ENCODE measurements at regions not wholly inside any gene's neighbourhood (a gene's known extent, or its start where the extent isn't known, plus 50 kb on each side); places are given as distances from the start of the nearest gene placed in this dataset.
"Not testable (repeated sequence)": the region's sequence is repeated elsewhere in the genome, so short reads cannot be mapped to it uniquely, and the experiment has no call there.

DNA sequence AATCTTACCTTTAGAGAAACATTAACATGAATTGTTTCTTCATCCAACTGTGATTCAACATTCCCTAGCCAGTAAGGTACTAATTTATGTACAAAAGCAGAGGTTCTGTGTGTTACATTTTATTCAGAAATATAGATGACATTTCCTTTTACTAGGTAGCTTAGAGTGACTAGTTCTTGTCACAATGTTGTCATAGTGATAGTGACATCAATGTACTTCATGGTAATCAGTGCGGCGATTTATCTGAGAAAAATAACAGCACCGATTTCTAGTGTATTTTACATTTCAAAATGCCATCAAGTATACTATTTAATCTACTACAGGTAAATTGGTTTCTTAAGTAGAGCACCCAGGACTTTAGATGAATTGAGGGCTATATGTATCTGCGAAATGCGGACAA is 72.1 kb upstream of the DGKB start:
- no peak for DNase-seq (ENCODE audit: low read depth in 4 of 4, low spot score in 3 of 4)

DNA sequence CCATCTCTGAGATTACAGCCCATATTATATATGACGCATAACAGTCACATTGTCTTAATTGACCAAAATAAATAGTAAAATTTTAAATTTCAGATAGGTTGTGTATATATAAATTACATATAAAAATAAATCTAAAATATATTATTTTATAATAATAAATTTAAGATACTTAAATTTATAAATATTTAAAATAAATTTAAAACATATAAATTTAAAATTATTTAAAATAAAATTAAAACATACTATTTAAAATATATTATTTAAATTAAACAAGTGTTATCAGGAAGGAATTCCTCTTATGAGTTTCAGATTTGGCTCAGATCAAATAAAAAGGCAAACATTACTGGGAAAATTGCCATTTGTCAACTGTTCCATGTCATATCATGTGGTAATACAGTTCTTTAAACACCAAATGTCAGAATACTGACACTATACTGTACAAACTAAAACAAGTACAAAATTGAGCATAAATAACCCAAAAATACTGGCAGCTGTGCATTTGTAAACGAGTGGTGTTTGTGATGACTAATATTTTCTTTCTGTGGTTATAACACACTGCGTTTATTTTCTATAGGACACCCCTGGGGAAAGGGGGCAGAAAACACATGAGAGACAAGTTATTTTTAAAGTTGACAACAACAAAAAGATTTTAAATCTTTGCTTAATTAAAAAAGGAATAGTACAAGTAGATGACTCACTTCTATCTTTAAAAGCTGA is 71.3 kb upstream of the DGKB start:
- no peak for DNase-seq (ENCODE audit: low read depth in 4 of 4, low spot score in 3 of 4)

GRCh38 chr7:14971678-14972077 is 69.1 kb upstream of the DGKB start:
- not testable (repeated sequence) for DNase-seq (ENCODE audit: low read depth in 4 of 4, low spot score in 3 of 4)

DNA sequence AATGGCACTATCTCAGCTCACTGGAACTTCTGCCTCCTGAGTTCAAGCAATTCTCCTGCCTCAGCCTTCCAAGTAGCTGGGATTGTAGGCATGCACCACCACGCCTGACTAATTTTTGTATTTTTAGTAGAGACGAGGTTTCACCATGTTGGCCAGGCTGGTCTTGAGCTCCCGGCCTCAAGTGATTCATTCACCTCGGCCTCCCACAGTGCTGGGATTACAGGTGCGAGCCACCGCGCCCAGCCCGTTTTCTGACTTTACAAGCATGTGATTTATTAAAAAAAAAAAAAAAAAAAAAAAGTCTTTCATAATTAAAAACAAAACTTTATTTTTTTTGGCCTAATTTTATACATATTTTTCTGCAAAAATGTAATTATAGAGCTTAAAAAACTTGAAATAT is 64.8 kb upstream of the DGKB start:
- not testable (repeated sequence) for DNase-seq (ENCODE audit: low read depth in 4 of 4, low spot score in 3 of 4)

GRCh38 chr7:14962778-14963177 is 60.2 kb upstream of the DGKB start:
- DNase-seq (ENCODE audit: low read depth in 4 of 4, low spot score in 3 of 4) = no peak

- no peak for DNase-seq (ENCODE audit: low read depth in 4 of 4, low spot score in 3 of 4)
These were observed 58.2 kb upstream of the DGKB start for GRCh38 chr7:14960721-14961120.

DNA sequence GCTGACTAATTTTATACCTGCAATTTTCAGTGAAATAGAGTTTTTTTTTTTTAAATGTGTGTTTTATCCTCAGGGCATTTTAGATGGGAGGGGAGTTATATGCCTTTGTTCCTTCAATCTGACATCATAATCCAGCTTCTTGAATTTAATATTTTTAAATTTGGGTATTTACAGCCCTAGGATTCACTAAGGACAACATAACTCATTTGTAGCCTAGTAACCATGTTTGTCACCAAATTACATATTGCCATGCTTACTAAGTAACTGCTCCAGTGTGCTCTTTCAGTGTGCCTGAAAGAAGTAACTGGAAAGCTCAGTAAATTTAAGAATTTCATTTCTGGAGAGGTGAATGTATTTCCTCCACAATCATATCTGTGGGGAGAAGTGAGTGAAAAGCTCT is 56.8 kb upstream of the DGKB start:
- DNase-seq (ENCODE audit: low read depth in 4 of 4, low spot score in 3 of 4) = no peak

DNA sequence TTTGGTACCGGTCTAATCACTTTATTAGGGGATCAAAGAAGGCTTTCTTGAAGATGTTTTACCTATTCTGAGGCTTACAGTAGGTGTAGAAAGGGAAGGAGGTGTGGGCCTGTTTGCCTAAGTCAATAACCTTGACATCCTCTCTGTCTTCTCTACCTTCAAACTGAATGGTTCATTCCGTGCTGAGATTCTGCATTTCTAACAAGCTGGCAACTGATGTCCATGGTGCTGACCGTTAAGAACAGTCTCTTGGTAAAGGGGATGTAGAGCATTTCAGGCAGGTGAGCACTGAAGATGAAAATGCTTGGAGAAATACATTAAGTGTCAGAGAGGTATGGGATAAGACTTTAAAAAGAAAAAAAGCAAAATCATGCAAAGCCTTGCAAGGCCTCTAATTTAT is 51.5 kb upstream of the DGKB start:
- DNase-seq (ENCODE audit: low read depth in 4 of 4, low spot score in 3 of 4) = no peak

Measured in right renal pelvis (tissue), 4 donors.